ENCODE measurements at regions not wholly inside any gene's neighbourhood (a gene's known extent, or its start where the extent isn't known, plus 50 kb on each side); places are given as distances from the start of the nearest gene placed in this dataset.

- TF ChIP-seq CTCF (IDR thresholded peaks at IDR 0.05; ENCODE audit: low read depth, low read length, poor library complexity, severe bottlenecking) (no peak), EZH2phosphoT487 (IDR thresholded peaks at IDR 0.05; ENCODE audit: borderline replicate concordance, low read length) (no peak)
Observed at GRCh38 chrX:130984782-130985181, 73.4 kb upstream of the ARHGAP36 start.

All from DOHH2 (cell line).